Activated T-cell treated with anti-CD3 and anti-CD28 coated beads for 4 hours (primary cell): ENCODE measurements at regions not wholly inside any gene's neighbourhood (a gene's known extent, or its start where the extent isn't known, plus 50 kb on each side); places are given as distances from the start of the nearest gene placed in this dataset.
"Not testable (repeated sequence)": the region's sequence is repeated elsewhere in the genome, so short reads cannot be mapped to it uniquely, and the experiment has no call there.

Experiments
- DNase-seq: peaks from one replicate; pipeline ENCODE4 v3.0.0-alpha.2; 2020

DNA sequence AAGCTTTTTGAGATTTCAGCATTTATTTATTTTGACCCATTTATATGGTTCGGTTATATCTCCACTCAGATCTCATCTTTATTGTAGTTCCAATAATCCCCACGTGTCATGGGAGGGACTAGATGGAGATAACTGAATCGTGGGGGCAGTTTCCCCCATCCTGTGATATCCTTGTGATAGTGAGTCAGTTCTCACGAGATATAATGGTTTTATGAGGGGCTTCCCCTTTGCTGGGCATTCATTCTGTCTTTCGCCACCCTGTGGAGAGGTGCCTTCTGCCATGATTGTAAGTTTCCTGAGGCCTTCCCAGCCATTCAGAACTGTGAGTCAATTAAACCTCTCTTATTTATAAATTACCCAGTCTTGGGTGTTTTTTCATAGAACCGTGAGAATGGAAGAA, 96.5 kb upstream of the PCSK1 start:
- DNase-seq: no peak

DNA sequence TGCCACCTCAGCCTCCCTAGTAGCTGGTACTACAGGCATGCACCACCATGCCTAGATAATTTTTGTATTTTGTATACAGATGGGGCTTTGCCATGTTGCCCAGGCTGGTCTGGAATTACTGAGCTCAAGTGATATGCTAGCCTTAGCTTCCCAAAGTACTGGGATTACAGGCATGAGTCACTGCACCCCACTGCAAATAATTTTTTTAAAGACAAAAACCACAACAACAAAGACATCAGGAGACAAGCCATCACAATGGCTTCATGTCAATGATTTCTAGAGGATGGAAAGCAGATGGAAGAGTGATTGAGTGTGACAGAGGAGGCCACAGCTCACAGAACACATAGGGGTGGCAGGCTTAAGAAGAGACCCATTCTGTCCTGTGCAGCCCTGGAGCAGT, 97.9 kb upstream of the PCSK1 start:
- no peak for DNase-seq

DNA sequence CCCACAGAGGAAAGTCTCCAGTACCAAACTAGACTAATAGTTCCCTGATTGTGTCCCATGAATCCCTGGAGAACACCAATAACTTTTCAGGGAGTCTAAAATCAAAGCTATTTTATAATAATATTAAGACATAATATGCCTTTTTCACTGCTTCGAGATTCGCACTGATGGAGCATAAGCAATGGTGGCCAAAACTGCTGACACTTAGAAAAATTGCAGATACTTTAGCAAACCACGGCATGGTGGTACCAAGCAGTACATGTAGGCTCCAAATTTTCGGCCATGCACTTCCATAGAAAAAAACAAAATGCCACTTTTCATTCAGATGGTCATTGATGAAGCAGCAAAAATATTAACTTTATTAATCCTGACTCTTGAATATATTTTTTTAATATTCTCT, 100.3 kb upstream of the PCSK1 start:
- no peak for DNase-seq

DNA sequence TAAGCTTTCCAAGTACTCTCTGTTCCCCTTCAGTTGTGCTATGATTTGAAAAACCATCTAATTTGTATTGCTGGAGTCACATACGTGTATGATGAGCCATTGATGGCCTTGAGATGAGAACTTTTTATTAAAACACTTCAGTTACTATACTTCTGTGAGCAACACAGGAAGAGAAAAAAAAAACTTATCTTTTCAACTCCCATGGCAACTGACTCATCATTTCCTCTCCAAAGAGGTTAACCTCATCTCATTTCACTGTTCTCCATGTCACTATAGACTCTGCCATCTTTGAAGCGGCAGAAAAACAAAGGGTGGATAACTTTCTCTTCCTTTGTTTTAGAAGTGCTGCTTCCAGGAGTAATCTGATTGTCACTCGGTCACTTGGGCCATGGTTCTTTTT, 104.3 kb upstream of the PCSK1 start:
- no peak for DNase-seq

DNA sequence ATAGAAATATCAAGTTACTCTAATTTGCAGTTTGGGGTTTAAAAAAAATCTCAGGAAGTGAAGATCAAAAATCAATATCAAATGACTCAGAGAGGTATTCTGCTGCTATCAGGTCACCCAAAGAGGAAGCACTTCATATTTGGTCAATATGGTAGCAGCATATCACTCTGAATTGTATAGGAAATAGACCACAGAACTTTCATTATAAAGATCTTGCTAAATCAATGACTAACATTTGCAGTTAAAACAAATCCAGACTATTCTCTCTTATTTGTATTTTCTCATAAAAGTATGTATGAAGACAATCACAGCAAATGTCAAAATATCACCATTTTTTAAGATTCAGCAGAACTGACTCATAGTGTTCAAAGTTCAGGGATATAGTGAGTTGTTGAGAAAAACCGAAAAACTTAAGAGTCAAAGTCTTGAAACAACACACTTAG, 105.8 kb upstream of the PCSK1 start:
- no peak for DNase-seq

DNA sequence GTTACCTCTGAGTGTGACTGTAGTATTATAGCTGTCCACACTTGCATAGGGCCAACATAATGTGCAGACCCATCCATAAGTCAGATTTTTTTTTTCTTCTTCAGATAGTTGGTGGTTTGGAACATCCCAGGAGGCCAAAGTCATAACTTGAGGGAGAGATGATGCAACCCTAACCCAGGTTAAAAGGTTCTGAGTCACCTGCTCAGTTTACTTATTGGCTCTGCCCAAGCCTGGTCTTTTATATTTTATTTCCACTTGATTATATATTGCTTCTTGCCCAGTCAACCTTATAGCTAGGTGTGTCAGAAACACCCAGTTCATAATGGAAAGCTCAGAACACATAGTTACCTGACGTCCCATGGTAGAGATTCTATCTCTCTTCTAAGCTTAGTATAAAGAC, 113.1 kb upstream of the PCSK1 start:
- DNase-seq: no peak

DNA sequence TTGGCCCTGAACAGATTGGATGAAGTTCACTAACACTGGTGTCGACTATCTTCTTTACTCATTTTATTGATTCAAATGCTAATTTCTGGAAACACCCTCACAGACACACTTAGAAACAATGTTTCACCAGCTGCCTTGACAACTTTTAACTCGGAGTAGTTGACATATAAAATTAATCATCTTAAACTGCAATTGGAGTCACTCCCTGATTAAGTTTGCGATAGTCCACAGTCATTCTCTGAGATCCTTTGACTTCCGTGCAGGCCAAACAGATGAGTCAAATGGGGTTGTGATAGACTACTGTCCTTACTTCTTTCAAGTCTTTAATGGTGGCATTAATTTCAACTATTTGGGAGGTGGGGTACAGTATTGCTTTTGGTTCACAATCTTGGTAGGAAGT, 114.4 kb upstream of the PCSK1 start:
- DNase-seq: no peak

DNA sequence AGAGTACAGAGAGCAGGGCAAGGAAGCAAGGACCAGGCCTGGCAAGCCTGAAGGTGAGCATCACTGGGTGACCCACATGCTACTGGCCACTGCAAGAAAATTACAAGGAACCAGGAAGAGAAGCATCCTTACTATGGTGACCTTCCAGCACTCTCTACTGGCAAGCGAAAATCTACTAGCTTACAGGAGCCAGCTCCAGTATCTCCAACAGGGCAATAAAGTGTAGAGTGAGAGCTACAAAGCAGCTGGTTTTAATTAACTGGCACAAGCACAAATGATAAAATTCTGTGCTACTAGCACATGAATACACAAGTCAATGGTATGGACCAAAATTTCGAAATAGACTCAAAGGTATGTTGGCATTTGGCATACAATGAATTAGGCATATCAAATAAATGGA, 113.3 kb upstream of the CAST start:
- no peak for DNase-seq

DNA sequence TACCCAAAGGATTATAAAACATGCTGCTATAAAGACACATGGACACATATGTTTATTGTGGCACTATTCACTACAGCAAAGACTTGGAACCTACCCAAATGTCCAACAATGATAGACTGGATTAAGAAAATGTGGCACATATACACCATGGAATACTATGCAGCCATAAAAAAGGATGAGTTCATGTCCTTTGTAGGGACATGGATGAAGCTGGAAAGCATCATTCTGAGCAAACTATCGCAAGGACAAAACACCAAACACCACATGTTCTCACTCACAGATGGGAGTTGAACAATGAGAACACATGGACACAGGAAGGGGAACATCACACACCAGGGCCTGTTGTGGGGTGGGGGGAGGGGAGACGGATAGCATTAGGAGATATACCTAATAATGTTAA, 101.3 kb upstream of the CAST start:
- not testable (repeated sequence) for DNase-seq

DNA sequence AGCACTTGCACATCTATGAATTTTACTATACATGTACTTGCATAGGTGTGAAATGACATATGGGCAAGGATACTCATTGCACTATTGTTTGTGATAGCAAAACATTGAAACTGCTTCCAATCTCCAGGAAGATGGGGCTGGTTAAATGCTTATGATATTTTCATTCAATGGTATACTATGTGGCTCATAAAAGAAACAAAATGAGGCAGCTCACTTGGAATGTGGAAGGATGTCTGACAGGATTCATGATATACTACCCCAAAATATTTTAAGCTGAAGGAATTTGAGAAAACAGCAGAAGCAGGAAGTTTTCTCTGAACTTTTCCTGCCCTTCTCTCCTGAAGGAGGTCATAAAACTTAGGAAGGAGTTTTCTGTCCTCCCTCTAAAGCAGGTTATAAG, 99.6 kb upstream of the CAST start:
- no peak for DNase-seq

DNA sequence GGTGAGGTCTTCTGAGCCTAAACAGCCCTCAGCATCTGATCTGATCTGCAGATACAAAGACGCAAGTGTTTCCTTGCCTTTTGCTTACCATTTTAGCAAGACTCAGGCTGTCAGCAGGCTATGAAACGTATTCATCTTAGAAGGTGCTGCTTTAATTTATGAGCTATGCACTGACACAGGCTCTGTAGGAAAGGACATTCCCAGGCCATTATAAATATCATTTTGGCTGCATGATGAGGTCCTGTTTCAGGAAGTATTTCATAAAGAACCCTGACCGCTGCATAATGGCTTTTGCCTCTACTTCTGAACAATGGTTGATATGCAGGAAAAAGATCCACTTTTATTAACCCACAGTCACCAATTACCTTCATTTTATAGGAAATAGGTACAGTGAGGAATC, 98.4 kb upstream of the CAST start:
- no peak for DNase-seq

DNA sequence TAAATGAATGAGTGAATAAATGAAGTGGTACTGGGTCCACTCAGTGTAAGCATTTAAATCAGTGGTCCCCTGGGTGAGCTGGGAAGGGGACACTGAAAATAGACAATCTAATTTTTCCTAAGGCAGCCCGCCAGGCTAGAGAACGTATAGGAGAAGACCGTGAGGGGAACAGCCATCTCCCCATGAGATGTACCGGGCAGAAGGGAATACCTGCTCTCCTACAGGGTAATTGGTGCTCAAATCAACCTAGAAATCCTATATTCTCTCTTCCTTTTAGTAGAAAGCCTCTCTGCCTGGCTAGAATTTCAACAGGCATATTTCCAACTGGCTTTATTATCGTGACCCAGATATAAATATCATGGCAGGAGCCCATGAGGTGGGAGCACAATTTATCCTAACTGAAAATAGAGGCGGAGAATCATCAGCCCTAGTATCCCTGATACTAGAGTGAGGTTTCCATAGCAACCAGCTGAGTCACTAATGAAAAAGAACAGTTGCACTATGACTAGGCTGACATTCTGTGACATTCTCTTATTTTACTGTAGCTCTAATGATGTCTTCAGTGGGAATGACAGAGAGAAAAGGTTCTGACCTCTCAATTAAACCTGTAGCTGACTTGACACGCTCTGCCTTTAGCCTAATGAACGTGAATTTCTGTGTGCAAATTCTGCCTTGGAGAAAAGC, 96.5 kb upstream of the CAST start:
- no peak for DNase-seq

DNA sequence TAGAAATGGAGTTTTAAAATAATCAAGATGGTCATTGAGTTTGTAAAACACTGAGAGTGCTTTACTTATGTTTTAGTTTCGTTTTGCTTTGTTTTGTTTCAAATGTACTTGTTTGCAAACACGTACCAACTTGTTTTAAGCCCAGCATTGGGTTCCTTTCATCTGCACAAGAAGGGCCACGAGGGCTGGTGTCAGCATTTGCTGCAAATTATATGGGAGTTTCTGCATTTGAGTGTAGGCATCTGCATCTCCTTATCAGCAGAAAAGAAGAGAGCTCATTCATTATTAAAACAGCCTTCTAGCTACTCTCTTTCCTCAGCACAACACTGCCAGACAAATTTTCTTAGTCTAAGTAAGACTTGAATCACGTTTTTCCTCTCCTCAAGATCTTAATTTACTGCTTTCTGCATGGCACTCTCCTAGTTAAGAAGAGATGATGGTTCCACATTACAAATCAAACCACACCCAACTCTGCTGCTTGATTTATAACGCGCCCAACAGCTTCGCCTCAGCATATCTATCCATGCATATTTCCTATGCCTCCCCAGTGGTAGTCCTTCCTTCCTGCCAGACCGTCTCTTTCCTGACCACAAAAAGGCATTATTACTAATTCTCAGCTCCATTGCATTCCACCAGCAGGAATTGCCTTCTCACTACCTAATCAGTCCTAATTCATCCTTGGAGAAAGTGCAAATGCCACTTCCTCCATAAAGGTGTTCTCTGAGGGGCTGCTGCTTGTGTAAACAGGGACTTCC, 95.2 kb upstream of the CAST start:
- DNase-seq: no peak

DNA sequence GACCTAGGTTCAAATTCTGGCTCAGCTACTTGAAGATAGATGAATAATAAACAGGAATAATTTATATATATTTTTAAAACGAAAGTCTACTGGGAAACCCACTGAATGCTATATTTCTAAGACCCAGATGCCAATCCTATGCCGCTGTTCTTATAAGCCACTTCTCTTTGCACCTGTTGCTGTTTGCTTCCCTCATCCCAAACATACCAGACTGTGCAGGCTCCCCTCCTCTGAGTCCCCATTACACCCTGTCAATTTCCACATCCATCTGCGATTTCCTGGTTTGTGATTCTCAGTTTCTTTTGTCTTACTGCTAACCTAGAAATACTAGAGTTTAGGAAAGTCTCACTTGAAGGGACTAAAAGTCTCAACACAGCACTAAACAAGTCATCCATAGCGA, 92.8 kb upstream of the CAST start:
- no peak for DNase-seq

DNA sequence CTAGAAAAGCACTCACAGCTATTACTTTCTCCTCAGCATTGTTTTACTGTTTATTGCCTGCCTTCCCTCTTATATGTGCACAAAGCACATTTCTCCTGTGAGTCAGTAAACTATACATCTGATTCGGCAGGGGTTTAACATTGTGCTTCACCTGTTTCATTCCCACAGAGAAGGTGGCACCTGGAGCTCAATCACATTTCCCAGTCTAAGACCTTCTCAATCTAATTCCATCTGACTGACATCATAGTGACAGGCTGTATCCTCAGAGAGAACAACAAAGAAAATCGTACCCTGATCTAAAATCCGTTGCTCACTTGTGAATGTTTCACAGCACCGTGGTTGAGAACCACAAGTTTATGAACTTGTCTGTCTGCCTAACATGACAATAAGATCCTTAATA, 92.4 kb upstream of the CAST start:
- DNase-seq: no peak

DNA sequence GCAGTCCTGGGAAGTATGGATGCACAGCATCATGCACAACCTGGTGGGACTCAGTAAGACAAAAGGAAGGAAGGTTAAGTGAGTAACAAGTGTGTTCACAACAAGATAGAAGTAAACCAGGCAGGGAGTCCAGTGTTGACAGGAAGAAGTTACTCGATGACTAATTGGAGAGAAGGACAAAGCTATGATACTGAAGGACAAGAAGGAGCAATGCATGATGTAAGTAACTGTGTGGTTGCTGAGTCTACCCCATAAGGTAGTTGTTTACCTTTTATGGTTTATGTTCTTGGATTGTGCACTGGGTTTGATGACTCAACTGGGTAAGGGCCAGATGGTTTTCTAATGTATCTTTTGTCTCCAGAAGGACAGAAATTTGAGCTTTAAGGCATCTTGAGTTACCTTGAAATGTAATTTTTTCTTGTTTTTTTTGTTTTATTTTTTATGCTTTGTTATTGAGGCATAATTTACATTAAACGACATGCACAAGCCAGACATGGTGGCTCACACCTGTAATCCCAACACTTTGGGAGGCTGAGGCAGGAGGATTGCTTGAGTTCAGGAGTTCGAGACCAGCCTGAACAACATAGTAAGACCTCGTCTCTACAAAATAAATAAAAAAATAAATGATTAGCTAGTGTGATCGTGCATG, 89.2 kb upstream of the CAST start:
- no peak for DNase-seq

DNA sequence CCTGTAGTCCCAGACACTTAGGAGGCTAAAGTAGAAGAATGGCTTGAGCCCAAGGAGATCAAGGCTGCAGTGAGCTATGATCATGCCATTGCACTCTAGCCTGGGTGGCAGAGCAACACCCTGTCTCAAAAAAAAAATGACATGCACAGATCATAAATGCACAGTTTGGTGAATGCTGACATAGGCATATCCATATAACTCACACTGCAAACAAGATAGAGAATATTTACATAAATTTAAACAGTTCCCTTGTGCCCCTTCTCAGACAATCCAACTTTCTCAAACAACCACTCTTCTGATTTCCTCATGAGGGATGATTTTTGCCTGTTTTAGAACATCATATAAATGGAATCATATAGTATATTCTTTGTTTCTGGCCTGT, 88.7 kb upstream of the CAST start:
- DNase-seq: no peak

DNA sequence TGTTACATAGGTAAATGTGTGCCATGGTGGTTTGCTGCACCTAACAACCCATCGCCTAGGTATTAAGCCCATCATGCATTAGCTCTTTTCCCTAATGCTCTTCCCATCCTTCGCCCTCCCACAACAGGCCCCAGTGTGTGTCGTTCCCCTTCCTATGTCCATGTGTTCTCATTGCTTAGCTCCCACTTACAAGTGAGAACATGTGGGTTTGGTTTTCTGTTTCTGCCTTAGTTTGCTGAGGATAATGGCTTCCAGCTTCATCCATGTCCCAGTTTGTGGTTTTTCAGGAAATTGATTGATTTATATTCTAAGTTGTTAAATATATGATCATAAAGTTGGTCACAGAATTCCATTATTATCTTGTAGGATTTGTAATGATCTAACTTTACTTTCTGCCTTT, 85.3 kb upstream of the CAST start:
- DNase-seq: no peak

DNA sequence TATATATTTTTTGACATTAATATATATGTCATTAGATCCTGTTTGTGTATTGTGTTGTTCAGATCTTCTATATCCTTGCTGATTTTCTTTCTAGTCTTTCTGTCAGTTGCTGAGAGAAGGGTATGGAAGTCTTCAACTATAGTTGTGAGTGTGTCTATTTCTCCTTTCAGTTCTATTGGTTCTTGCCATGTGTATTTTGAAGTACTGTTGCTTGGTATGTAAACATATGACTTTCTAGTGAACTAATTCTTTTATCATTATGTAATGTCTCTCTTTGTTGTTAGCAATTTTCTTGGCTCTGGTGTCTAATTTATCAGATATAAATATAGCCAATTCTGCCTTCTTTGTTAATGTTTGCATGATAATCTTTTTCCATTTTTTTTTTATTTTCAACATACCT, 84.3 kb upstream of the CAST start:
- DNase-seq: no peak

DNA sequence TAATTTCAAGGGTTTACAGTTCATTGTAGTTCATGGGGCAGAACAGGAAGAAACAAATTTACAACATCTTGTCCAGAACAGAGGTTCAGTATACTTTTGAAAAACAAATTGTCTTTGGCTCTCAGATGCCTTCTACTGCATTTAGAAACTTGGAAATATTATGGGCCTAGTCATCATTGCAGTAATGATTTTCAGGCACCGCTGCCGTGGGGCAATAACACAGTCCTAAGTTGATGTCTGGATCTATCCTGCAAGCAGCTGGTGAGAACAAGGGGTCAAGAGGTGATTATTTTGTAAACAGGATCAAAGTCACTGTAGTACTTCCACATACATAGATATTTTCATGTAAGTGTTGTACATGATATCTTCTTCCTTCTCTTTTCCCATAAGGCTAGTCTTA, 82.5 kb upstream of the CAST start:
- DNase-seq: no peak

DNA sequence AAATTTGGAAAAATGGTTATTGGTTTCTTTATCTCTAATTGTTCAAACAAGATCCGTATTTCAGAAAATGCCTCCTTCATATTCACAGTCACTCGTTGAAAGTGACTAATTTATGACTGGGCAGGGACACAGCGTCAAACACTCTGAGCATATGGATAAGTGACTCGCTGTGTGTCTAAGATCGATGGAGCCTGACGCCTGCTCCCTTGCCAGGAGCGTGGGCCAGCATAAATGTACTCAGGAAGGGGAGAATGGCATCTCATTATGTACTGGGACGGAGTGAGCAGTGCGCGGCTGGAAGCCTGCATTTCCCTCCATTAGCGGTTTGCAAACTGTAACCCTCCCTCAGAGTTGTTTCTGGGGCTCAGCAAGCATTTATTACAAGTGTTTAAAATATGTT, 79.8 kb upstream of the CAST start:
- DNase-seq: no peak

DNA sequence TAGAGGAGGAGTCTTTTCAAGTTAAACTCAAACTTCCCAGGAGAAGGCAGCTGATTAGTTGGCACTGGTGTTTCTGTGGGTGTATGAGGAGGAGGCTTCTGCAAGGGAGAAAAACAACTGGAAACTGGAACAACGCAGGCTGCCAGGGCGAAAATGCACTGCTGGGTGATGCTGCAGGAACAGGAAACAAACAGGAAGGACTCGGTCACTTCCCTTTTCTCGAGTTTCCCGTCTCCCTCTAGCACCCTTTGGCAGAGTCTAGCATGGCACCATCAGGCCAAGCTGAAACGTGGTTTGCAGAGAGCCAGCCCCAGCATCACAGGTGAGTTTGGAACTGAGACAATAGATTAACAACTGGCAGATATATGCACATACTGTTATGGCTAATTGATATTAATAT, 77.5 kb upstream of the CAST start:
- no peak for DNase-seq

DNA sequence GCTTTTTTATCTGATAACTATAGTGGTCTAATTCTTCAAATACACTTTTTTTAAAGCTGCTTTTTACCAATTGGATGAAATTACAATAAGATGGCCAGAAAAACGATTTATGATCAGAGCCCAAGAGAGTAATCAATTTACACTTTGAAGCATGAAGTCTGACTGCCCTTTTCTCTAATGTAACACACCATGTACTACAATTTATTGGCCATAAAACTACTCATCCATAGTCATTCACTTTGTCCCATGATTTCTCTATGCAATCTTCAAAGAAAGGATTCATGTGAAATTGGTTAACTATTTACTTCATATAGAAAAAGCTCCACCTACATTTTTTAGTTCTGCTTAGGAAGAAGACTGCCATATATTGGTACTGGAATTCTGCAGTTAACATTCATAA, 73.6 kb upstream of the CAST start:
- no peak for DNase-seq

DNA sequence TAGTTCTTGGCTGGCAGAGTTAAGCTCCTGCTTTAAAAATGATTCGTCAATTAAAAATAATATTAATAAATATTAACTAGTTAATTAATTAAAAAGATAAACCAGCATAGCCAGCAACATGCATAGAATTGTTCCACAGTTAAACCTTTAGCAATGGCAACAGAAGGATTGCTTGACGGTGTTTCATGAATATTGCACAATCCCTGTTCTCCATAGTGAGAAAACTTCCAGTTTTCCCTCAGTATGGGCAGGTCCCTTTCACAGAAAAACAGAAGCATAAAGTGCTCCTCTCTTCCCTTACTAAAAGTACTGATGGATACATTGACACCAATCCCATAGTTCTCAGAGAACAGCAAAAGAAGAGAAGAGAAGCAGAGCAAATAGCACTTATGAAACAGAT, 71.4 kb upstream of the CAST start:
- DNase-seq: no peak
